A673 (cell line): ENCODE measurements at regions not wholly inside any gene's neighbourhood (a gene's known extent, or its start where the extent isn't known, plus 50 kb on each side); places are given as distances from the start of the nearest gene placed in this dataset.

ENCODE experiments used
- EZH2 ChIP-seq: fragments of 200-600 bp; sonication (generic); IDR thresholded peaks from 2 replicates; pipeline ENCODE4 v1.6.1; 2017; ENCODE audit warnings: borderline replicate concordance, low read depth, mild to moderate bottlenecking, mixed read lengths, antibody characterized with exemption, low read length; ENCODE audit not compliant: poor library complexity, severe bottlenecking
- TF ChIP-seq, protein P1 (sequence below): fragments of 300-800, 200-600 bp; sonication (generic); conservative IDR thresholded peaks from 2 replicates; pipeline ENCODE4 v1.5.1; 2017; ENCODE audit warnings: low read depth, mild to moderate bottlenecking, antibody characterized with exemption, low read length, moderate library complexity, mixed read lengths

GRCh38 chr1:5720484-5720883 lies 271.7 kb downstream of the NPHP4 start:
- TF ChIP-seq, protein P1, sequence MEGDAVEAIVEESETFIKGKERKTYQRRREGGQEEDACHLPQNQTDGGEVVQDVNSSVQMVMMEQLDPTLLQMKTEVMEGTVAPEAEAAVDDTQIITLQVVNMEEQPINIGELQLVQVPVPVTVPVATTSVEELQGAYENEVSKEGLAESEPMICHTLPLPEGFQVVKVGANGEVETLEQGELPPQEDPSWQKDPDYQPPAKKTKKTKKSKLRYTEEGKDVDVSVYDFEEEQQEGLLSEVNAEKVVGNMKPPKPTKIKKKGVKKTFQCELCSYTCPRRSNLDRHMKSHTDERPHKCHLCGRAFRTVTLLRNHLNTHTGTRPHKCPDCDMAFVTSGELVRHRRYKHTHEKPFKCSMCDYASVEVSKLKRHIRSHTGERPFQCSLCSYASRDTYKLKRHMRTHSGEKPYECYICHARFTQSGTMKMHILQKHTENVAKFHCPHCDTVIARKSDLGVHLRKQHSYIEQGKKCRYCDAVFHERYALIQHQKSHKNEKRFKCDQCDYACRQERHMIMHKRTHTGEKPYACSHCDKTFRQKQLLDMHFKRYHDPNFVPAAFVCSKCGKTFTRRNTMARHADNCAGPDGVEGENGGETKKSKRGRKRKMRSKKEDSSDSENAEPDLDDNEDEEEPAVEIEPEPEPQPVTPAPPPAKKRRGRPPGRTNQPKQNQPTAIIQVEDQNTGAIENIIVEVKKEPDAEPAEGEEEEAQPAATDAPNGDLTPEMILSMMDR, result no peak
- no peak for TF ChIP-seq EZH2
